ENCODE measurements at regions not wholly inside any gene's neighbourhood (a gene's known extent, or its start where the extent isn't known, plus 50 kb on each side); places are given as distances from the start of the nearest gene placed in this dataset.
A peak's percentile ranks its signal among the peaks of the same experiment; 100 is the strongest.

DNA sequence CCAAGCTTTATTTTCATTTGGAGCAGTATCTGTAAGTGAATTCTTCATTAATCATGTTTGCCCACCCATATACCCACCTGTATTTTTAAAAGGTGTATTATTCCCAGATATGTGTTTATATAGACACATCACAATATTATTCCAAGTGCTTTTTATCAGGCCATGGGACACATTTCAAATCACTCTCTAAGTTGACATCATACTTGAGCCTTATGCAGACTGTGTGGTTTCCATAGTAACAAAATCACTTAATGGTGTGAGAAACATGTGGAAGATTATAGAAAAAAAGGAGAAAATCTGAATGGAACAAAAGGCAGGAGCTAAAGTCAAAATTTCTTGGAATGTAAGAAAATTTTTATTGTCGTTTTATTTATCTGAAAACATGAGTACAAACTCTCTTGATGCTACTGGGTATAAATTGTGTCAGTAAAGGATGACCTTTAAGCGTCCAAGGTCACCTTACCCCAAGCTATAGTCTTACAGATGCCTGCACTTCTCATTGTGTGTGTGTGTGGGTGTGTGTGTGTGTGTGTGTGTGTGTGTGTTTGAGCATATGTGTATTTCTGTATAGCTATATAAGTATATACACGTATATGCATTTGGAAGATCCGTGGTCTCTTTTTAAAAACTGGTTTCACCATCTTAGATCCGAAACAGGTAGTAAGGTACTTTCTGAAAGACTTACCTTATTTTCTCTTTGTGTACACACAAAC, 79.8 kb upstream of the CCN6 start:
- Histone ChIP-seq H3K36me3 (no peaks in the 10 kb centered on the region), H3K27ac (peak overlapping the region; percentile 32 to 88 (median 70)), H3K9me3 (no peaks in the 10 kb centered on the region), H3K4me1 (peaks cover 0 to 19% (median 5%) of the 10 kb centered on the region in 3 donors), H3K4me3 (no peak overlapping the region), H3K27me3 (no peaks in the 10 kb centered on the region)
- DNase-seq = no peak
- 79 to 89% methylated on average over 5 of the region's 5 CpGs for WGBS, 2 donors
- TF ChIP-seq POLR2A (IDR thresholded peaks at IDR 0.05) = no peak
- TF ChIP-seq, protein P1, sequence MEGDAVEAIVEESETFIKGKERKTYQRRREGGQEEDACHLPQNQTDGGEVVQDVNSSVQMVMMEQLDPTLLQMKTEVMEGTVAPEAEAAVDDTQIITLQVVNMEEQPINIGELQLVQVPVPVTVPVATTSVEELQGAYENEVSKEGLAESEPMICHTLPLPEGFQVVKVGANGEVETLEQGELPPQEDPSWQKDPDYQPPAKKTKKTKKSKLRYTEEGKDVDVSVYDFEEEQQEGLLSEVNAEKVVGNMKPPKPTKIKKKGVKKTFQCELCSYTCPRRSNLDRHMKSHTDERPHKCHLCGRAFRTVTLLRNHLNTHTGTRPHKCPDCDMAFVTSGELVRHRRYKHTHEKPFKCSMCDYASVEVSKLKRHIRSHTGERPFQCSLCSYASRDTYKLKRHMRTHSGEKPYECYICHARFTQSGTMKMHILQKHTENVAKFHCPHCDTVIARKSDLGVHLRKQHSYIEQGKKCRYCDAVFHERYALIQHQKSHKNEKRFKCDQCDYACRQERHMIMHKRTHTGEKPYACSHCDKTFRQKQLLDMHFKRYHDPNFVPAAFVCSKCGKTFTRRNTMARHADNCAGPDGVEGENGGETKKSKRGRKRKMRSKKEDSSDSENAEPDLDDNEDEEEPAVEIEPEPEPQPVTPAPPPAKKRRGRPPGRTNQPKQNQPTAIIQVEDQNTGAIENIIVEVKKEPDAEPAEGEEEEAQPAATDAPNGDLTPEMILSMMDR (IDR thresholded peaks at IDR 0.05) = no peak
- intact Hi-C loops (cut with DNase I) = no loop called here

DNA sequence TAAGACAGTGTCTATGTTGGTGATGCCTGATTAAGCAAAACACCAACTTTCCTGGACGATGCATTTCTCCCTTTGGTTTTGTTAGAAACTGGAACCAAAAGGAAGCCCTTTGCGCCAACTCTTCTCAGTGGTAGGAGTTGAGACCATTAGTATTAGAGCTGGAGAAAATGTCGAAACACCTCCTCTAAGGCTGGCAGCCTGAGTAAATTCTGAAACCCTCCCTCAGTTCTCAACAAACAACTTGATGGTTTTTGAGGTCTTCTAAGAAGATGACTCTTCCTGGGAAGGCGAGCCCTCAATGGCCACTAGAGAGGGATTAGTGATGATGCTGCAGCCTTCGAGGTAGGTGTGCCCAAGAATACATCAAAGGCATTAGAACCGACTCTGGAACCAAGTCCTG, 78.4 kb upstream of the CCN6 start:
- no peak overlapping the region for H3K4me3 ChIP-seq
- 76 to 87% methylated on average over 5 to 6 of the region's 6 CpGs for WGBS, 2 donors
- TF ChIP-seq, protein P1 (IDR thresholded peaks at IDR 0.05) = no peak
- no peak for TF ChIP-seq POLR2A (IDR thresholded peaks at IDR 0.05)
- no peak for DNase-seq
- no peaks in the 10 kb centered on the region for H3K9me3 ChIP-seq
- no peak overlapping the region for H3K27ac ChIP-seq
- no peaks in the 10 kb centered on the region for H3K27me3 ChIP-seq
- H3K36me3 ChIP-seq = no peaks in the 10 kb centered on the region
- H3K4me1 ChIP-seq = peaks cover 0 to 19% (median 5%) of the 10 kb centered on the region in 3 donors
- intact Hi-C loops (cut with DNase I) = no loop called here

DNA sequence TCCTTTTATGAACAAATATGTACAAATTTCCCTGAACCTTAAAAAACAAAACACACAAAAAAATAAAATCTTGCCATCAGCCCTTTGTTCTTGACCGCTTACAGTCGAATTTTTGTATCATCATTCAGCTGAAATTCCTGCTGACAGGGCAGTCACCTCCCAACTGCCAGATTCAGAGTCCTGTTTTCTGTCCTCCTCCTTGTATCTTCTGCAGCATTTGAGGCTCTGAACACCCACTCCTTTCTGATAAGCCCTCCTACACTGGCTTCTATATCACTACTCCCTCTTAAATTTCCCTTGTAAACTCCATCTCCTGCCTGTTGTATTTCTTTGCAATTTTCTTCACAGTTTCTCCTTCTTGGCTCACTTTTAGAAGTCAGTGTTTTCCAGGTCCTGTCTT, 77.8 kb upstream of the CCN6 start:
- Histone ChIP-seq H3K4me3 (no peak overlapping the region), H3K27me3 (no peaks in the 10 kb centered on the region), H3K4me1 (peaks cover 0 to 19% (median 5%) of the 10 kb centered on the region in 3 donors), H3K27ac (no peak overlapping the region), H3K36me3 (no peaks in the 10 kb centered on the region), H3K9me3 (no peaks in the 10 kb centered on the region)
- intact Hi-C loops (cut with DNase I) = no loop called here
- WGBS, 2 donors = 83 to 87% methylated on average over 2 of the region's 2 CpGs
- TF ChIP-seq, protein P1 (IDR thresholded peaks at IDR 0.05) = no peak
- no peak for DNase-seq

DNA sequence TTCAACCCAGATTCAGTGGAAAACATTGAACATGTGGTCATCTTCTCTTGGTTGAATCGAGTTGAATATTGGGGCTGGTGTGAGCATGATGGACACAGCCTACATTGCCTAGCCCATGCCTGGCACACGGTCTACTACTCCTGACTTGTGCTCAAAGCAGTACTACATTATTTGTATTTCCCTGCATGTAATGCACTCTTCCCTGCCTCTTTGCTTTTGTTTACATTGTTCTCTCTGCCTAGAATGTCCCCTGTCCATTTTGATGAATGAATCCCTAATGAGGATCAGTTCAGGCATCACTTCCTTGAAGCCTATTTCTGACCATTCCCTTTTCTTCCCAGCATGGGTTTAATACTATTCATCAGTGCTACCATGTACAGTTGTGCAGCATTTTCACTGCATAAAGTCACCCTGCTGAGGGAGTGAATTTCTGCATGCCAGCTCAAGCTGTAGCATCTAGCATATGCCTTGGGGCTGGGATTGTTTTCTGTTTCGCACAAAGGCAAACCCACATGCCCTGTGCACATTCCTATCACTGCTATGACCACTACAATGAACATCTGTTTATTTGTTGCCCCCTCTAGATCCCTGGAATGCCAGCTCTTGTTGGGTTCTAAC, 75.3 kb upstream of the CCN6 start:
- intact Hi-C loops (cut with DNase I) = no loop called here

DNA sequence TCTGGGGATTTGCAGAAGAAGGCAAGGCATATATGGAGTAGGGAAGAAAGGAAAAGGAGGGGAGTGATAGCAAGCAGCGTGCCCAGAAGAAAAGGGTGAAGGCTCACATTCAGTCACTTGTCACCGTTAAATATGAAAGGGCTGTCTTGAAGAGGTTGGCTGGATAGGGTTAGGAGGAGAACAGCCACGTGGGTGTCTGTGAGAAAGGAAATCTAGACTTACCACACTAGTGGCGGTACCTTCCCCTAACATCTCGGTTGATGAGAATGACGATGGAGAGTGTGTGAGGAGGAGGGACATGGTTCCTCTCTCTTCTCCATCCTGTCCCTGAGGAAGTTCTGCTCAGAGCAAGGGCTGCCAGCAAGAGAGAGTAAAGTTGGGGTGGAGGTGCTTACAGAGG, 74.3 kb upstream of the CCN6 start:
- peak overlapping the region in 1 of 4 donors; percentile 46 for H3K27ac ChIP-seq
- DNase-seq = no peak
- TF ChIP-seq, protein P1 (IDR thresholded peaks at IDR 0.05) = no peak
- no peak for TF ChIP-seq POLR2A (IDR thresholded peaks at IDR 0.05)
- 83% methylated on average over 6 of the region's 6 CpGs for WGBS, 2 donors
- no peaks in the 10 kb centered on the region for H3K9me3 ChIP-seq
- H3K4me3 ChIP-seq = no peak overlapping the region
- intact Hi-C loops (cut with DNase I) = no loop called here
- H3K4me1 ChIP-seq = peaks cover 2 to 24% (median 5%) of the 10 kb centered on the region in 3 donors
- no peaks in the 10 kb centered on the region for H3K36me3 ChIP-seq
- H3K27me3 ChIP-seq = no peaks in the 10 kb centered on the region

More for the DNA sequence above, 75.3 kb upstream of the CCN6 start:
- WGBS, 2 donors = 58 to 75% methylated on average over 3 of the region's 3 CpGs
- no peaks in the 10 kb centered on the region for H3K36me3 ChIP-seq
- H3K9me3 ChIP-seq = no peaks in the 10 kb centered on the region
- peaks cover 2 to 20% (median 5%) of the 10 kb centered on the region in 3 donors for H3K4me1 ChIP-seq
- DNase-seq = no peak
- H3K27ac ChIP-seq = no peak overlapping the region
- no peak overlapping the region for H3K4me3 ChIP-seq
- H3K27me3 ChIP-seq = no peaks in the 10 kb centered on the region
- TF ChIP-seq POLR2A (IDR thresholded peaks at IDR 0.05) = no peak
- TF ChIP-seq, protein P1 (IDR thresholded peaks at IDR 0.05) = no peak
